NCI-H510A treated with DMSO at 0.1 percent for 48 hours (cell line): ENCODE measurements at regions not wholly inside any gene's neighbourhood (a gene's known extent, or its start where the extent isn't known, plus 50 kb on each side); places are given as distances from the start of the nearest gene placed in this dataset.
"Not testable (repeated sequence)": the region's sequence is repeated elsewhere in the genome, so short reads cannot be mapped to it uniquely, and the experiment has no call there.

Experiments
- DNase-seq: peaks from one replicate; lab custom pipeline; 2025; lab: John Stamatoyannopoulos, UW

DNA sequence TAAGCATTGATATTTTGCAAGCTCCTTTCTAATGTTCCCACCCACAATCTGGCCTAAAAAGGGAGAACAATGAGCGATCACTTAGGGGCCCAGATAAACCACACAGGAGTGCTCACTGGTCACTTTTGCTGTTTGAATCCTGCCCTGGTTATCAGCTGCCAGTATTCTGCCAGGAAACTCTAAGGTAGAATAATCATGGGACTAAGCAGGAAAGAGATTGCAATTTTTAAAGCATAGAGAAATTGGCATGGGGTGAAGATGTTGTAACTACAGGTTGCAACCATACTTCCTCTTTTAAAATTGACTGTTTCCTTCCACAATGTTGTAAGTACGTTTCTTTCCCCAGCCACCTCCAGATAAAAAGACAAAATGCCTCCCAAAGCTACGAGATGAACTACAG, 251.2 kb upstream of the CDH11 start:
- no peak for DNase-seq

DNA sequence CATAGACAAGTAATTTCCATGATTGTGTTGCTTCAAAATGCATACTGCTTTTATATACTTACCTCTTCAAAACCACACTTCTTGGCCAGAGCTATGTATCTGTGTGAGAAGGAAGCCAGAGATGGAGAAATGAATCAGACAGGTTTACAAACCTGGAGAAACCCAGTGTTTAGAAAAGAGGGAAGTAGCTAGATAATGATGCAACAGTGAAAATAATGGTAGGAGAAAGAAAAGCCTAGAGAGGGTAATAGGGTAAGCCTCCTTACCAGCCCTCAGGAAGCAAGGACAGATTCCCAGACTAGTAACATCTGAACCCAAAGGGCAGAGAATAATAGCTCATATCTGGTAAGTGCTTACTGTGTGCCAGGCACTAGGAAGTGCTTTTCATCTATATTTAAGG, 250.3 kb upstream of the CDH11 start:
- no peak for DNase-seq

DNA sequence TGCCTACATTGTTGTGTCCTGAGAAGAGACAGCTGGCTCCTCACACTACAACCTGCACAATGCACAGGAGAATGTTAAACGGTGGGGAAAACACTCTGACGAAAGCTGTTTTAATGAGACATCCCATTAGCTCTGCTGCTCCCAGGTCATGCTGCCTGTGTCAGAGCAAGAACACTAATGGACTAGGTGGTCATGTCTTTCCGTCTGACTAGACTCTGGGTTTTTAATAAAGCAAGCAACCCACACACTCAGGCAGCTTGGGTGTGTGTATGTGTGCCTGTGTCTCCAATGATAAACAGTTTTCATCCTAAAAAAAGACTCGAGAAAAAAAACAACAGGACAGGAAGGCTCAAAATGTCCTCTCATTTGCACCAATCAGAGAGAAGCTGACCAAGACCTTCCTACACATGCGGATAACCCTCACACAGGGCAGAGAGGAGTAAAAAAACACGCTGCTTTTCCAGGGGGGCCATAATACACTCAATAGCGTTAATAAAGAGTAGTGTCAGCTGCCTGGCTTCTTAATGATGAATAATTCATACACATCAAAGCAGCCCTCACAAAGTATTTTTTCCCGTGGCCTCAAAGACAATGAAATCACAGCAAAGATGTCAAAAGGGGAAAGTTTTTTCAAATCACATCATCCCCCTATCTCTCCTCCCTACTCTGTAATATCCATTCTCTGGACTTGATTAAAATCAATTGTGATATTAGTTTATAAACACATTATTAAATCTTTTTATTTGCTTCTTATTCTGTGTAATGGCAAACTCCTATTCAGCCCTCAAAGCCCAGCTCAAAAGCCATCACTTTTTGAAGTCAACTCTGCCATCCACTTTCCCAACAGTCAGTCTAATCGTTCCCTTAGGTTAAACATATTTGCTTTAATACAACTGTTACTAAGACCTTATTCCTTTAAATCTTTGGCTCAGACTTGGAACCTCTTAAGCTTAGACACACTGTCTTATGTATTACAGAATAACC, 244.2 kb upstream of the CDH11 start:
- DNase-seq: no peak

GRCh38 chr16:65356721-65357120, 234.9 kb upstream of the CDH11 start:
- not testable (repeated sequence) for DNase-seq

DNA sequence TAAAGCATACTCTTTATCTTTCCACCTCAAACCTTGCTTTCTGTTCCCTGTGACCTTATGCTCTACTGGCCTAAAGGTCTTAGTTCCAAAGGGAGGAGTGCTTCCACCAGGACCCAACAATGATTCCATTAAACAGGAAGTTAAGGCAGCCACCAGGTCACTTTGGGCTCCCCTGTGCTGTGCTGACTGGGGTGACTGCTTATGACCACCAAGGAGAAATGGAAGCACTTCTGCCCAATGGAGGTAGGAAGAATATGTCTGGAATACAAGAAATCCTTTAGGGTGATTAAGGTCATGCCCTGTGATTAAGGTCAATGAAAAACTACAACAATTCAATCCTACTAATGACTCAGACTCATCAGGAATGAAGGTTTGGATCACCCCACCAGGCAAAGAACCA, 233.8 kb upstream of the CDH11 start:
- no peak for DNase-seq

DNA sequence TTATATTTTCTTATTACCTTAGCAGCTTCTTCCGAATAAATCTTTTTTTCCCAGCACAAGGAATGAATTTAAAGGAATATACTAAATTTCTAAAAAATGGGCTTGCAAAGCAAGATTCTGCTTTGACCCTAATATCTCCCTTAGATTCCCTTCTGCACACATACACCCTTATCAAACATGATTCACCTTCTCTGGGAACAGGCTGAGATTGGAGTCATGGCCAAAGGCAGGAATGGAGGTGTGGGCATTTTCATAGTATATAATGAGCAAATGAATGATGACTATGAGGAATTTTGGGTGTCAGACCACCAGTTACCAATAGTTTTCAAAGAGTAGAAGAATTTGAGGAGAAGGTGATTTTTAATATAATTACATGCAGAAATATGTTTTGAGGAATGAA, 231.3 kb upstream of the CDH11 start:
- no peak for DNase-seq

- no peak for DNase-seq
Measured at GRCh38 chr16:65349626-65350025, 227.8 kb upstream of the CDH11 start.

DNA sequence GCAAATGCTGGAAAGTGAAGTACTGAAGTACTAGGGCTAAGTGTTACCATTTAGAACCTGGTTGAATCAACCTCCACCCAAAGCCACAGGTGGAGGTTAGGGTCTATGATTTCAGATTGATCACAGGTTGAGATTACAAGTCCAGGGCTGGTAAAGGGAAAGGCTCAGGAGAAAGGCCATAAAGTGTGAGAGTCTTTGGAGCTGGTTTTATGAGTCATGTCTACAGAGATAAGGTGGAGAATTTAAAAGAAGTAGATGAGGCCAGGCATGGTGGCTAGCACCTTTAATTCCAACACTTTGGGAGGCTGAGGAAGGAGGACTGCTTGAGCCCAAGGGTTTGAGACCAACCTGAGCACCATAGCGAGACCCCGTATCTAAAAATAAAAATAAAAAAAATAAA, 221.7 kb upstream of the CDH11 start:
- DNase-seq: no peak

- no peak for DNase-seq
Measured at GRCh38 chr16:65342231-65342866, 220.5 kb upstream of the CDH11 start.

DNA sequence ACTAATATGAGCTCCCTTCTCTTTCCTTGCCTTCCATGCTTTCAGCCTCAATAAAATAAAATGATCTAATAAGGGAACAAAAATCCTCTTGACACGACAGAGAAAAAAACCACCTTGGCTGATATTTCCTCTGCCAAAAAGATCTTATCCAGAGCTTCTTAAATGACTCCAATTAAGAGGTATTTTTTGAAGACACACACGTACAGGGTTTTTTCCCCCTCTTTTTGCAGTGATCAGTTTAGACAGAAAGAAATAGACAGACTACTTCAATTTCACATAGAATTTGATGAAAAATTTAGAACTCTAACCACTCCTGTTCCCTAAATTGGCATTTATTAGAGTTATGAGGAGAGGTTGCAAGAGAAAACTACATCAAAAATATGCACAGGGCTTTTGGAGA, 217.2 kb upstream of the CDH11 start:
- DNase-seq: no peak

DNA sequence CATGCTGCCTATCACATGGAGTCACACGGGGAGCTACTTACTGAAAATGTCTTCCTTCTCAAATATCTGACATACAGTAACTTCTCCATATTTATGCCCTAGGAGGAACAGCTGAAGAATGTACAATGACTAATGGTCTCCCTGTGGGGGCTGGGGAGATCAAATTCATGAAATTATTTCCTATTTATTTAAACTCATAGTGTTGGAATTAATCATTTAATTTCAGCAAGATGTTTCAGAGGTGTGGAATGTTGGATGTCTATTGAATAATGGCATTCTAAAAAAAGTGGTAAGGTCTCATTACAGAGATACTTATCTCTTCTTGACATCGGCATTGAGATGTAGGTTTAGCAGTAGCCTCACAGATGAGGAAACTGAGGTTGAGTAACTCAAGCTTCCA, 214.3 kb upstream of the CDH11 start:
- no peak for DNase-seq

- DNase-seq: no peak
Measured at GRCh38 chr16:65334081-65334480, 212.2 kb upstream of the CDH11 start.

DNA sequence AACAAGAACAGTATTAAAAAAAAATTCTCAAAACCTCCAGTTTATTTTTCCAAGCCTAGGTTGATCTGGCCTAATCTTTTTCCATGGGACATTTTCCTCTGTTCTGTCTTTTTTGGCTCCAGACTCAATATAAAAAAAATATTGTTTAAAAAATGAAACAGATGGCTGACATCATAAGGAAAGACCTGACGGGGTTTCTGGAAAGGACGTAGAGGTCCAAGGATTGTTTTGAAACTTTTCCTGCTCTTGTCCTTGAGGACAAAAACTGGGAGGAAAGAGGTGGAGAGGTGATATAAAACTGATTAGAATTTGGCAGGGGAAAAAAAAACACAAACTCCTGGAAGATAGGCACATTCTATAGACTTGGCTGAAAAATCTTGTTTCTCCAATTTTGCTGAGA, 211.4 kb upstream of the CDH11 start:
- DNase-seq: no peak

GRCh38 chr16:65327346-65327745, 205.5 kb upstream of the CDH11 start:
- no peak for DNase-seq

- no peak for DNase-seq
Measured at GRCh38 chr16:65323655-65324237, 201.9 kb upstream of the CDH11 start.

DNA sequence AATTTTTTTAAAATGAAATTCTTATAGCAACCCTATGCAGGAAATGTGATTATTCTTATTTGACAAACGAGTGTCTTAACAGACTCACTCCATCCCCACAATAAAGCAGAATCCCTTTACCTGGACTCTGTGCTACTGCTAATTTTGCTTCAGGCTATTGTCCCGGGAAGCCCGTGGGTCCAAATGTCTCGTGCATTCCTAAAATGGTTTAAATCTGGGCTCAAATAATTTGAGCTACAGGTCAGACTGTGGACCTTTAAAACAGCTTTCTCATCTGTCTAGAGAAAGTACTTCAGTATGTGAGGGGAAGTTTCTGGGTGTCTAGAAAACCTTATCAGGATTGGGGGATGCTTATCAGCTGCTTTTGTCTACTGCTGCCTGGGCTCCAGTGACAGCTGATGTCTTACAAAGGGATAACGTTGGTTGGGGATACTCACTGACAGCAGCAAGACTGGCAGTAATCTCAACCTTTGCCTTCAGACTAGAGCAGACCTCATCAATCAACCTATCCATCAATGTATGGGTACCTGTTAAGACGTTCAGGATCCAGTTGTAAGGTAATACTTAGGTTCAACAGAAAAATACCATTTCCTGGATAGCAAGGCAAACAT, 197.9 kb upstream of the CDH11 start:
- no peak for DNase-seq

DNA sequence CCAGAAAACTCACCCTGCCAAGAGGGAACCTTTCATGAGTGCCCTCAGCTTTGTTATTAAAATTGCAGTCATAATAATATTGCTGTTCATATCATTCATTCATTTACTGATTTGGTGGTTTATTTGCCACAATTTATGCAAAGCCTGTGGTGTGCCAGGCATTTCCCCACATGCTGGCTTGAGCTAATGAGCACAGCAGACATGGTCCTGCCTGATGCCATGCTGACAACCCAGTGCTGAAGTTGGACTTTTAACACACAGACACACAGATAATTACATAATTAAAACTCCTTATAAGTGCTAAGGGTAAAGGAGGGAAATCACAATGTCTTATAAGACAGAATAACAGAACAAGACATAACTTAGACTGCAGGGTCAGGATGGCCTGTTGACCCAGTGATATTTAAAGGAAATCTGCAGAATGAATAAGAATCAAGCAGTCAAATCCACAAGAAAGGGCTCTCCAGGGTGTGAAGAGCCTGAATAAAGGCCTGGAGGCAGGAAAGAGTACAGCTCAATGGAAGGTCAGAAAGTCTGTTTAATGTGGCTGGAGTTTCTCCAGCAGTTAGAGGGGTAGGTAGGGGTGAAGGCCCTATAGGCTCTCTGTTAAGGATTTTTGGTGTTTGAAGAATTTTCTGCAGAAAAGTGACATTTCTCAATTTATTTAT, 196.9 kb upstream of the CDH11 start:
- no peak for DNase-seq

- no peak for DNase-seq
Measured at GRCh38 chr16:65318138-65318537, 196.3 kb upstream of the CDH11 start.

DNA sequence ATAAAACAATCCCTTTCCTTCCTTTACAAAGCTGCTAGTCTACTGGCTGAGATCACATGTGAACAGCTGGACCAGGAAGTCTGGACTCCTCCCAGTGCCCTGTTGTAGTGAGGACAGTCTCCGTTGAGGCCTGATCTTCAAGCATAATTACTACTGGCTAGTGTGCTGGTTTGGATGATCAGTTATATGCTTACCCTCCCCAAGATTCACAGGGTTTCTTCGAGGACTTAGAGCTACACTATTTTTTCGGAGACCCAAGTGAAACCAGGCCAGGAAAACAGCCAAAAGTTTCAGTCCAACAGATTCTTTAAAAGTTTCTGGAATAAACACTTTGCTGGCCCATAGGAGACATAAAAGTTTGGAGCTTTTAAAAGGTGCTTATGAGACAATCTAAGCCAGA, 194.9 kb upstream of the CDH11 start:
- DNase-seq: no peak

- no peak for DNase-seq
Measured at GRCh38 chr16:65315081-65315780, 193.4 kb upstream of the CDH11 start.

DNA sequence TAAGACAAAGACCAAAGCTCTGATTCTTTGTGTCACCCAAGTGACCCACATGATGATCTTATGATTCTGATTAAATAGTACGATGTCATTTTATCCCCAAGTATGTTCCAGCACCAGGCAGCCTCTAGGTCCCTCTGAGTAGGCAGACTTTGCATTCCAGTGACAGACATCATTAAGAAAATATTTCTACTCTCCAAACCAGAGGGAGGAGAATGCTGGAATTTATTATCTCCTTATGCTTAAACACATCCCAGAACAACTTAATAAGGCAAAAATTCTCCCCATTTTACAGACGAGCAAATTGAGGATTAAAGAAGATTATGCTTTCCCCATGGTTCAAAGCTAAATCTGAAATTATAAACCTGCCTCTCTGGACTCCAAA, 192.8 kb upstream of the CDH11 start:
- DNase-seq: no peak
